GM12892 (cell line): ENCODE measurements at regions not wholly inside any gene's neighbourhood (a gene's known extent, or its start where the extent isn't known, plus 50 kb on each side); places are given as distances from the start of the nearest gene placed in this dataset.

Experiments used
- POLR2A ChIP-seq: IDR thresholded peaks from 2 replicates; pipeline ENCODE4 v1.6.1; 2011; ENCODE audit warnings: low read depth, low read length, control low read depth
- POLR2AphosphoS5 ChIP-seq: IDR thresholded peaks from 2 replicates; pipeline ENCODE4 v1.6.1; 2011; ENCODE audit warnings: low read depth, low read length, control low read depth
- TAF1 ChIP-seq: IDR thresholded peaks from 2 replicates; pipeline ENCODE4 v1.6.1; 2011; ENCODE audit warnings: low read depth, mild to moderate bottlenecking, control low read depth, low read length, borderline replicate concordance

GRCh38 chr2:221360312-221360711 lies 211.8 kb downstream of the EPHA4 start:
- TF ChIP-seq POLR2AphosphoS5 (no peak), POLR2A (no peak), TAF1 (no peak)
